Hematopoietic multipotent progenitor cell treated with erythropoietin and hydrocortisone succinate and interleukin-3 and kit ligand, for 6 days (in vitro differentiated cells): ENCODE measurements at regions not wholly inside any gene's neighbourhood (a gene's known extent, or its start where the extent isn't known, plus 50 kb on each side); places are given as distances from the start of the nearest gene placed in this dataset.
"Not testable (repeated sequence)": the region's sequence is repeated elsewhere in the genome, so short reads cannot be mapped to it uniquely, and the experiment has no call there.

ENCODE experiments used
- DNase-seq: peaks from one replicate; pipeline ENCODE4 v3.0.0-alpha.2; 2015

- peak; percentile 7 for DNase-seq
Measured at GRCh38 chr11:46181843-46182424, 60.7 kb upstream of the PHF21A start.

DNA sequence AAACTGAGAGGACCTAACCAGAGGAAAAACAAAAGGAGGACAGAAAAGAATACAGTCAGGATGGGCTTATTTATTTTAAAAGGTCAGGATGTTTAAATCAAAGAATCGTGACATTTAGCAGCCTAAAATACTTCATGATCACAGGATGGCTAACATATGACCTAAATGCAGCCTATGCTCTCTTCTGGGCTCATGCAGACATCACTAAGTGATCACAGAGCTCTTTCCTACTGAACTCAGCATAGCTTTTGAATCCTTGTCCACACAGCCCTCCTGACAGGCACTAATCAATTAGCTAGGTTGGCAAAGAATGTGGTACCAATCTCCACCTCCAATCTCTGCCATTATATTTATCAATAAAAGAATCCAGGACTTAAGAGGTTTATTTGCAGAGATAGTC, 60.1 kb upstream of the PHF21A start:
- DNase-seq: no peak

DNA sequence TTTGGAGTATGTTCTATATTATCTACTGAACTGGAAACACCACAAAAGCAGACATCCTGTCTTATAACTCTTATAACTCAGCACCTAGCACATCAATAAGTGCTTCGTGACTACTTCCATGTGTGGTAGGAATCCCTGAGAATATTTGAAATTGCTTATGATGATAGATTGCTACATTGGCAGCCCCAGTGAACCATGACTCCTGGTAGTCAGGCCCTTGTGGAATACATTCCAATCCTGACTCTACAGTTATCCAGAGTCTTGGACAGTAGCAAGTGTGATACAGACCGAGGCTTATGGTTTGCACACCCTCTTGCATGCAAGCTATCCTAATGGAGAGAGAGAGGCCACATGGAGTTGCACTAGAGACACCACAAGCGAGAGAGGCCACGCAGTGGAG, 59.5 kb upstream of the PHF21A start:
- no peak for DNase-seq

DNA sequence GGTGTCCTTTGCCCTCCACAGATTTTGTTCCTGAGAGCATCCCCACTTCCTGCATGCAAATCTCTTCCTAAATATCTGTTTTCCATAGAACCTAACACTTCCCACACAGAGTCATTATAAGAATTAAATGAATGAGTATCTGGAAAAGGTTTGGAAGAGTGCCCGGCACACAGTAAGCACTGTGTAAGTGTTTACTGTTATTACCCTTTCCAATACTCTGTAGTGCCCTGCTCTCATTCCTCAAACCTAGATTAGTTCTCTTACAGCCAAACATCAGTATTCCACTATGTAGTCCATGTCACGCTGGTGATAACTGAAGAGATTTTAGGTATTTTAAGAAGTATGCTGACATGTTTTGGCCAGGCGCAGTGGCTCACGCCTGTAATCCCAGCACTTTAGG, 57.3 kb upstream of the PHF21A start:
- no peak for DNase-seq

GRCh38 chr11:46176421-46176820, 55.2 kb upstream of the PHF21A start:
- no peak for DNase-seq

DNA sequence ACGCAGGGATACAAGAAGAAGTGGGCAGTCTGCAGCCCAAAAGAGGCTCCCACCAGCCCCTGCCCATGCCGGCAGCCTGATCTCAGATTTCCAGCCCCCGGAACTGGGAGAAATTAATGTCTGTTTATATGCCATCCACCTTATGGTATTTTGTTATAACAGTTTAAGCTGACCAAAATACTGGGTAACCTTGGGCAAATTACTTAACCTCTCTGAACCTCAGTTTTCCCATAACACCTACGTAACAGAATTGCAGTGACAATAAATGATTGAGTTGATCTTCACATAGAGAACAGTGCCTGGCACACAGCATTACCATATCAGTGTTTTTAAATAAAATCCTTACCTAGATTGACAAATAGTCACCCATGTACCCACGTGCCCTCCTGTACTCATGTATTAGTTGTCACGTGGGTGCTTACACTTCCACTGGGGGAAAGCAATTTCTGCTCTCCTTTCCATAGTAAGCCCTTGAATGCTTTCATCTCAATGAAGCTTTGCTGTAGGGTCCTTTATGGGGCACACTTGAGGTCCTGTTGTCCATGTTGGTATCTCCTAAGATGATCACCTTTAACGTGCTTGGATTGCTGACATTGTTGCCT, 54.2 kb upstream of the PHF21A start:
- no peak for DNase-seq

- not testable (repeated sequence) for DNase-seq
Measured at GRCh38 chr11:46171693-46172092, 50.4 kb upstream of the PHF21A start.
